ENCODE measurements at regions not wholly inside any gene's neighbourhood (a gene's known extent, or its start where the extent isn't known, plus 50 kb on each side); places are given as distances from the start of the nearest gene placed in this dataset.
A peak's percentile ranks its signal among the peaks of the same experiment; 100 is the strongest.
"Not testable (repeated sequence)": the region's sequence is repeated elsewhere in the genome, so short reads cannot be mapped to it uniquely, and the experiment has no call there.

- no peak for DNase-seq
Observed at GRCh38 chr2:39583781-39584180, 81.9 kb upstream of the TMEM178A start.

- DNase-seq: no peak
Observed at GRCh38 chr2:39584283-39584965, 81.3 kb upstream of the TMEM178A start.

GRCh38 chr2:39585531-39585930 is 80.2 kb upstream of the TMEM178A start:
- DNase-seq: not testable (repeated sequence)

GRCh38 chr2:39587168-39587567 is 78.5 kb upstream of the TMEM178A start:
- DNase-seq: no peak

- DNase-seq: no peak
Observed at GRCh38 chr2:39587641-39588040, 78.1 kb upstream of the TMEM178A start.

GRCh38 chr2:39593439-39594393 is 72.0 kb upstream of the TMEM178A start:
- DNase-seq: peak; percentile 55 to 65 (median 58)

- DNase-seq: no peak
Observed at GRCh38 chr2:39595116-39595515, 70.6 kb upstream of the TMEM178A start.

- DNase-seq: no peak
Observed at GRCh38 chr2:39597314-39597713, 68.4 kb upstream of the TMEM178A start.

GRCh38 chr2:39602616-39603015 is 63.1 kb upstream of the TMEM178A start:
- DNase-seq: no peak

- peak; percentile 53 to 67 (median 60) for DNase-seq
Observed at GRCh38 chr2:39603436-39603835, 62.3 kb upstream of the TMEM178A start.

- no peak for DNase-seq
Observed at GRCh38 chr2:39604866-39605265, 60.9 kb upstream of the TMEM178A start.

- DNase-seq: no peak
Observed at GRCh38 chr2:39606585-39606984, 59.1 kb upstream of the TMEM178A start.

- DNase-seq: no peak
Observed at GRCh38 chr2:39607538-39608262, 58.0 kb upstream of the TMEM178A start.

GRCh38 chr2:39608263-39608575 is 57.5 kb upstream of the TMEM178A start:
- no peak for DNase-seq

GRCh38 chr2:39608686-39609441 is 56.9 kb upstream of the TMEM178A start:
- peak; percentile 46 to 59 (median 58) for DNase-seq

- DNase-seq: no peak
Observed at GRCh38 chr2:39609917-39610316, 55.8 kb upstream of the TMEM178A start.

GRCh38 chr2:39615675-39616074 is 50.0 kb upstream of the TMEM178A start:
- DNase-seq: no peak

All from suppressor macrophage treated with lipopolysaccharide for 1 hour (primary cell).